CD4-positive, alpha-beta T cell (primary cell): ENCODE measurements at regions not wholly inside any gene's neighbourhood (a gene's known extent, or its start where the extent isn't known, plus 50 kb on each side); places are given as distances from the start of the nearest gene placed in this dataset.

Source experiments
- ATAC-seq: fragments of 200-7000 bp; cut with Tn5 transposase; one replicate; pipeline ENCODE4 v1.10.0; 2022; ENCODE audit warnings: mild to moderate bottlenecking; ENCODE audit not compliant: poor library complexity
- CTCF ChIA-PET: fragments of 350-600 bp; sonication (Branson Sonifier 250); formaldehyde crosslinking; loops from one replicate; lab custom pipeline; 2021; ENCODE audit warnings: antibody characterized with exemption, inconsistent platforms; lab: Charles Lee
- POLR2A ChIA-PET: fragments of 350-600 bp; sonication (Branson Sonifier 250); formaldehyde crosslinking; loops from one replicate; lab custom pipeline; 2021; ENCODE audit warnings: antibody characterized with exemption, inconsistent platforms; lab: Charles Lee
- DNase-seq, 14 experiments: peaks; one replicate each; pipeline ENCODE4 v3.0.0-alpha.2; 2013 to 2020; ENCODE audit warnings: mixed read lengths in 2 of 14
- H3K27ac ChIP-seq, 2 donors: one replicate each; pipeline versions ENCODE4 v1.5.1 to v1.7.0; 2013; ENCODE audit warnings: low read length in 2 of 2, low read depth in 1 of 2, mild to moderate bottlenecking in 1 of 2
- H3K27me3 ChIP-seq, 2 experiments: 1 replicate in 1 of 2; 2 replicates in 1 of 2; pipeline versions ENCODE4 v1.6.1 to v1.7.0; 2013; ENCODE audit warnings: low read length in 2 of 2, control low read depth in 1 of 2, mild to moderate bottlenecking in 1 of 2, moderate library complexity in 1 of 2; ENCODE audit not compliant: insufficient read depth in 2 of 2, control insufficient read depth in 1 of 2
- H3K36me3 ChIP-seq: one replicate; pipeline ENCODE4 v1.6.1; 2013; ENCODE audit warnings: low read length, control low read depth; ENCODE audit not compliant: insufficient read depth
- H3K4me1 ChIP-seq: one replicate; pipeline ENCODE4 v1.6.1; 2013; ENCODE audit warnings: low read length, control low read depth; ENCODE audit not compliant: insufficient read depth
- H3K4me3 ChIP-seq: one replicate; pipeline ENCODE4 v1.5.1; 2013; ENCODE audit warnings: mild to moderate bottlenecking, low read length, moderate library complexity
- H3K9me3 ChIP-seq, 2 experiments: 1 replicate in 1 of 2; 2 replicates in 1 of 2; pipeline versions ENCODE4 v1.6.1 to v1.7.0; 2013; ENCODE audit warnings: low read length in 2 of 2, mild to moderate bottlenecking in 2 of 2, control low read depth in 1 of 2, moderate library complexity in 1 of 2; ENCODE audit not compliant: control insufficient read depth in 1 of 2, insufficient read depth in 1 of 2
- H3K27ac Mint-ChIP-seq: one replicate; pipeline ENCODE4 v1.8.0; 2020; ENCODE audit warnings: mixed read lengths
- H3K27me3 Mint-ChIP-seq: one replicate; pipeline ENCODE4 v1.8.0; 2021; ENCODE audit warnings: mixed read lengths
- H3K36me3 Mint-ChIP-seq: one replicate; pipeline ENCODE4 v1.8.0; 2021; ENCODE audit warnings: low read depth, mixed read lengths
- H3K4me1 Mint-ChIP-seq: one replicate; pipeline ENCODE4 v1.8.0; 2021; ENCODE audit warnings: low read depth, mixed read lengths
- H3K4me3 Mint-ChIP-seq: one replicate; pipeline ENCODE4 v1.8.0; 2020; ENCODE audit warnings: mild to moderate bottlenecking, mixed read lengths
- H3K9me3 Mint-ChIP-seq: one replicate; pipeline ENCODE4 v1.8.0; 2020; ENCODE audit warnings: mixed read lengths
- intact Hi-C, 2 experiments: fragments of 100-400 bp; cut with DNase I in 1 of 2; cut with micrococcal nuclease in 1 of 2; formaldehyde crosslinking; loops; one replicate each; pipeline versions ENCODE4 v1.15.1 to v1.9.0; 2023 to 2025; cut with DNase I, micrococcal nuclease
- TF ChIP-seq, protein P1 (sequence below): fragments of 200-600 bp; IDR thresholded peaks from one replicate; pipeline ENCODE4 v1.8.0; 2022; ENCODE audit warnings: antibody characterized with exemption, mild to moderate bottlenecking

DNA sequence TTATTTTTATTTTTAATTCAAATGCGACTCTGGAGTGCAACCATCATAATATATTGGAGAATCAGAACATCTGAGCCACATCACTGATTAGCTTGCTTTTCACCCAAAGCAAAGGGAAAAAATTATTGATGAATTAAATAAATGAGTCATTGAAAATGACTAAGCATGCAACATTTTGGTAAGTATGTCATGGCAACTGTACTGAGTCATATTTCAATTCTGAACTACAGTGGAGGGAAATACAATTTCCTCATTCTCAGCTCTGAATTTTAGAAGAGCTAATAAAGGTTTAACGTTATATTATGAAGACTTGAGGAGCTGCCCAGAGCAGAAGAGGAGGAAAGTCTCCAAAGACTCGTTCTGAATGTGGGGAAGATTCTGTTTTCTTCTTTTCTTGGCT lies 89.6 kb upstream of the CCDC68 start:
- no peak overlapping the region for H3K4me3 ChIP-seq
- no peaks in the 10 kb centered on the region for H3K4me1 ChIP-seq
- no peak overlapping the region for H3K4me3 Mint-ChIP-seq
- POLR2A ChIA-PET, result no interaction called here
- H3K9me3 Mint-ChIP-seq, result peaks cover 3% of the 10 kb centered on the region
- no peaks in the 10 kb centered on the region for H3K27me3 ChIP-seq
- no peaks in the 10 kb centered on the region for H3K36me3 Mint-ChIP-seq
- H3K36me3 ChIP-seq, result no peaks in the 10 kb centered on the region
- CTCF ChIA-PET, result no interaction called here
- no peak overlapping the region for H3K27ac ChIP-seq
- intact Hi-C loops, result no loop called here
- no peak for ATAC-seq
- no peaks in the 10 kb centered on the region for H3K9me3 ChIP-seq
- H3K27ac Mint-ChIP-seq, result no peak overlapping the region
- TF ChIP-seq, protein P1, sequence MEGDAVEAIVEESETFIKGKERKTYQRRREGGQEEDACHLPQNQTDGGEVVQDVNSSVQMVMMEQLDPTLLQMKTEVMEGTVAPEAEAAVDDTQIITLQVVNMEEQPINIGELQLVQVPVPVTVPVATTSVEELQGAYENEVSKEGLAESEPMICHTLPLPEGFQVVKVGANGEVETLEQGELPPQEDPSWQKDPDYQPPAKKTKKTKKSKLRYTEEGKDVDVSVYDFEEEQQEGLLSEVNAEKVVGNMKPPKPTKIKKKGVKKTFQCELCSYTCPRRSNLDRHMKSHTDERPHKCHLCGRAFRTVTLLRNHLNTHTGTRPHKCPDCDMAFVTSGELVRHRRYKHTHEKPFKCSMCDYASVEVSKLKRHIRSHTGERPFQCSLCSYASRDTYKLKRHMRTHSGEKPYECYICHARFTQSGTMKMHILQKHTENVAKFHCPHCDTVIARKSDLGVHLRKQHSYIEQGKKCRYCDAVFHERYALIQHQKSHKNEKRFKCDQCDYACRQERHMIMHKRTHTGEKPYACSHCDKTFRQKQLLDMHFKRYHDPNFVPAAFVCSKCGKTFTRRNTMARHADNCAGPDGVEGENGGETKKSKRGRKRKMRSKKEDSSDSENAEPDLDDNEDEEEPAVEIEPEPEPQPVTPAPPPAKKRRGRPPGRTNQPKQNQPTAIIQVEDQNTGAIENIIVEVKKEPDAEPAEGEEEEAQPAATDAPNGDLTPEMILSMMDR, result no peak
- H3K4me1 Mint-ChIP-seq, result no peaks in the 10 kb centered on the region
- H3K27me3 Mint-ChIP-seq, result no peaks in the 10 kb centered on the region
- no peak for DNase-seq

DNA sequence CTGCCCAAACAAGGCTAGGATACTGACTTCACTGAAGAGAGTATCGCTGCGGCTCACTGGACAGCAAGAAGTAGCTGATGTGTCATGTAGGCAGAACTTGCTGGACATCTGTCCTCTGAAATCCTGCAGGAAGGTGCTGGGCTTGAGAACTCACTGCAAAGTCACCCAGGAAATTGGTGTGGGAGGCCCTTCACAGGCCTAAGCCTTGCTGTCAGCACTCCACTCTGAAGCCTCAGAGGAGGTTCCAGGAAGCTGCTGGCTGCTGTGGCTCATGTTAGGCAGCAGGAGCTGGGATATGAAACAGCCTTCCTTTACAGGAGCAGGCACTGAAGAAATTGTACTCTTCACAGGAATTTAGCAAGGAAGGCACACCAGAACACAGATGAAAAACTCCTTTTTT lies 88.3 kb upstream of the CCDC68 start:
- Histone ChIP-seq H3K9me3 (no peaks in the 10 kb centered on the region), H3K4me1 (no peaks in the 10 kb centered on the region), H3K4me3 (no peak overlapping the region), H3K36me3 (no peaks in the 10 kb centered on the region), H3K27ac (no peak overlapping the region), H3K27me3 (no peaks in the 10 kb centered on the region)
- intact Hi-C loops, result no loop called here
- no peaks in the 10 kb centered on the region for H3K27me3 Mint-ChIP-seq
- no peaks in the 10 kb centered on the region for H3K4me1 Mint-ChIP-seq
- no peaks in the 10 kb centered on the region for H3K36me3 Mint-ChIP-seq
- TF ChIP-seq, protein P1, result no peak
- DNase-seq (no peak), ATAC-seq (no peak)
- no peak overlapping the region for H3K27ac Mint-ChIP-seq
- POLR2A ChIA-PET, result no interaction called here
- peaks cover 3% of the 10 kb centered on the region for H3K9me3 Mint-ChIP-seq
- no peak overlapping the region for H3K4me3 Mint-ChIP-seq
- CTCF ChIA-PET, result no interaction called here

DNA sequence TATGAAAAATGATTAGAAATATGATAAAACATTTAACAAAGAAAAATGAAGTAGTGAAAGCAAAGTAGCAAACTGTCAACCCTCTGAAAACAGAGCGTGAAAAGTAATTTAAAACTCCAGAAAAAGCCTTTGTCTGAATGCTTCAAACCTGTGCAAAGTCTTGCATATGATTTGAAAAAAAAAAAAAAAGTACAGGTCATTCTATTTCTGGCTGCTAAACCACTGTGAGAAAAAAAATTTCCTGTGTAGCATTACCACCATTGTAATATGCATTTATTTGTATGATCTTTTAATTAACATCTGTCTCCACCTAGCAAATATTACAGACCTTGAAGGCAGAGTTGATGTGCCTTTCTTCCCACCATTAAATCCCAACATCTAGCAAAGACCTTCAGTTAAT lies 82.1 kb upstream of the CCDC68 start:
- no peak overlapping the region for H3K27ac Mint-ChIP-seq
- no peaks in the 10 kb centered on the region for H3K4me1 Mint-ChIP-seq
- Histone ChIP-seq H3K9me3 (no peaks in the 10 kb centered on the region), H3K27me3 (no peaks in the 10 kb centered on the region), H3K27ac (no peak overlapping the region), H3K4me3 (no peak overlapping the region), H3K4me1 (no peaks in the 10 kb centered on the region), H3K36me3 (no peaks in the 10 kb centered on the region)
- H3K9me3 Mint-ChIP-seq, result no peaks in the 10 kb centered on the region
- no peak overlapping the region for H3K4me3 Mint-ChIP-seq
- intact Hi-C loops, result no loop called here
- ChIA-PET POLR2A (no interaction called here), CTCF (no interaction called here)
- ATAC-seq (no peak), DNase-seq (no peak)
- TF ChIP-seq, protein P1, result no peak
- H3K36me3 Mint-ChIP-seq, result no peaks in the 10 kb centered on the region
- no peaks in the 10 kb centered on the region for H3K27me3 Mint-ChIP-seq
